HCT116 (cell line): ENCODE measurements at regions not wholly inside any gene's neighbourhood (a gene's known extent, or its start where the extent isn't known, plus 50 kb on each side); places are given as distances from the start of the nearest gene placed in this dataset.

Source experiments
- ATAC-seq: fragments of 200-7000 bp; cut with Tn5 transposase; 2 replicates; pipeline ENCODE4 v1.9.1; 2020; ENCODE audit warnings: mild to moderate bottlenecking, moderate library complexity
- BruUV-seq: library from RNA; stranded (reverse); fragments of 400-500 nt; replicated peaks from 2 replicates; lab custom pipeline; 2021; lab: Mats Ljungman, UMichigan
- CTCF ChIA-PET: fragments of 300-600 bp; sonication (Branson Sonifier 250); formaldehyde crosslinking; loops from one replicate; lab custom pipeline; 2021; ENCODE audit warnings: antibody characterized with exemption; lab: Charles Lee
- POLR2A ChIA-PET: fragments of 300-600, 350-600 bp; sonication (Branson Sonifier 250); formaldehyde crosslinking; loops from one replicate; lab custom pipeline; 2021; ENCODE audit warnings: antibody characterized with exemption; lab: Charles Lee
- RAD21 ChIA-PET, 2 experiments: fragments of 300-600 bp; sonication (Branson Sonifier 250); formaldehyde crosslinking; loops; one replicate each; lab custom pipeline; 2023; ENCODE audit warnings: low total read pairs in 2 of 2; ENCODE audit not compliant: uncharacterized antibody in 2 of 2, unreplicated experiment in 2 of 2, low non-redundant PET in 1 of 2; lab: Charles Lee
- DNase-seq: peaks from one replicate; pipeline ENCODE4 v3.0.0-alpha.2; 2010; ENCODE audit warnings: low read depth, low spot score
- H2AFZ ChIP-seq: fragments of 200-600 bp; shearing (Covaris generic), sonication (generic); 2 replicates; pipeline ENCODE4 v1.6.1; 2017; ENCODE audit warnings: low read depth, mixed run types, mixed read lengths, antibody characterized with exemption, low read length; ENCODE audit not compliant: poor library complexity, severe bottlenecking
- H3K27ac ChIP-seq: 2 replicates; pipeline ENCODE4 v1.5.1; 2012; ENCODE audit warnings: low read depth, low read length
- H3K27me3 ChIP-seq: fragments of 200-600 bp; sonication (generic); 2 replicates; pipeline ENCODE4 v1.6.1; 2016; ENCODE audit warnings: mixed run types, low read length, mixed read lengths; ENCODE audit not compliant: insufficient read depth
- H3K36me3 ChIP-seq, 2 experiments: fragments of 200-500 bp in 1 of 2; fragments of 200-600 bp in 1 of 2; sonication (Bioruptor generic) in 1 of 2; sonication (generic) in 1 of 2; 2 replicates each; pipeline versions ENCODE4 v1.5.1 to v1.6.1; 2014 to 2016; ENCODE audit warnings: low read length in 2 of 2, inconsistent platforms in 1 of 2, mixed read lengths in 1 of 2, mixed run types in 1 of 2; ENCODE audit not compliant: insufficient read depth in 2 of 2, control insufficient read depth in 1 of 2
- H3K4me1 ChIP-seq, 2 experiments: fragments of 200-600 bp in 1 of 2; sonication (generic) in 1 of 2; 2 replicates each; pipeline versions ENCODE4 v1.5.1 to v1.6.1; 2012 to 2017; ENCODE audit warnings: low read length in 2 of 2, inconsistent platforms in 1 of 2, mild to moderate bottlenecking in 1 of 2, mixed read lengths in 1 of 2, mixed run types in 1 of 2, moderate library complexity in 1 of 2; ENCODE audit not compliant: insufficient read depth in 2 of 2, control insufficient read depth in 1 of 2
- H3K4me2 ChIP-seq: fragments of 200-600 bp; sonication (generic); 2 replicates; pipeline ENCODE4 v1.6.1; 2017; ENCODE audit warnings: mixed run types, low read length, mixed read lengths
- H3K4me3 ChIP-seq, 2 experiments: fragments of 200-600 bp in 1 of 2; sonication (generic) in 1 of 2; replicated peaks in 1 of 2; 2 replicates each; pipeline ENCODE4 v1.5.1; 2011 to 2016; ENCODE audit warnings: low read length in 2 of 2, control low read depth in 1 of 2, low read depth in 1 of 2, mild to moderate bottlenecking in 1 of 2, mixed read lengths in 1 of 2, mixed run types in 1 of 2
- H3K79me2 ChIP-seq: fragments of 200-600 bp; sonication (generic); 2 replicates; pipeline ENCODE4 v1.6.1; 2017; ENCODE audit warnings: mild to moderate bottlenecking, mixed run types, low read length, moderate library complexity, mixed read lengths; ENCODE audit not compliant: insufficient read depth
- H3K9ac ChIP-seq: fragments of 200-600 bp; sonication (generic); 2 replicates; pipeline ENCODE4 v1.6.1; 2016; ENCODE audit warnings: low read length, mixed read lengths
- H3K9me2 ChIP-seq: fragments of 200-600 bp; sonication (generic), shearing (Covaris generic); 2 replicates; pipeline ENCODE4 v1.6.1; 2017; ENCODE audit warnings: mixed run types, mild to moderate bottlenecking, moderate library complexity; ENCODE audit not compliant: insufficient read depth
- H3K9me3 ChIP-seq, 2 experiments: fragments of 200-500 bp in 1 of 2; fragments of 200-600 bp in 1 of 2; sonication (Bioruptor generic) in 1 of 2; sonication (generic) in 1 of 2; 2 replicates each; pipeline ENCODE4 v1.6.1; 2014 to 2017; ENCODE audit warnings: low read length in 2 of 2, mixed read lengths in 2 of 2, inconsistent platforms in 1 of 2, low read depth in 1 of 2, mild to moderate bottlenecking in 1 of 2, mixed run types in 1 of 2, moderate library complexity in 1 of 2; ENCODE audit not compliant: control insufficient read depth in 1 of 2, insufficient read depth in 1 of 2
- H4K20me1 ChIP-seq: fragments of 200-600 bp; sonication (generic), shearing (Covaris generic); 2 replicates; pipeline ENCODE4 v1.6.1; 2017; ENCODE audit warnings: mixed run types, mild to moderate bottlenecking, moderate library complexity; ENCODE audit not compliant: insufficient read depth
- ATF3 ChIP-seq: IDR thresholded peaks from 2 replicates; pipeline ENCODE4 v1.6.1; 2012
- CEBPB ChIP-seq: IDR thresholded peaks from 2 replicates; pipeline ENCODE4 v1.6.1; 2012; ENCODE audit warnings: low read depth
- CTCF ChIP-seq, 3 experiments: fragments of 200-600 bp in 1 of 3; sonication (generic) in 1 of 3; IDR thresholded peaks in 2 of 3; conservative IDR thresholded peaks in 1 of 3; 2 replicates each; pipeline ENCODE4 v1.5.1; 2012 to 2017; ENCODE audit warnings: low read depth in 2 of 3, low read length in 2 of 3, antibody characterized with exemption in 1 of 3, borderline replicate concordance in 1 of 3, control low read depth in 1 of 3, mild to moderate bottlenecking in 1 of 3, mixed read lengths in 1 of 3, mixed run types in 1 of 3, moderate library complexity in 1 of 3; ENCODE audit not compliant: insufficient read depth in 1 of 3
- EGR1 ChIP-seq: IDR thresholded peaks from 2 replicates; pipeline ENCODE4 v1.6.1; 2012; ENCODE audit warnings: low read depth
- EZH2 ChIP-seq: fragments of 200-600 bp; sonication (generic); IDR thresholded peaks from 2 replicates; pipeline ENCODE4 v1.6.1; 2017; ENCODE audit warnings: antibody characterized with exemption, mixed run types
- FOSL1 ChIP-seq: IDR thresholded peaks from 2 replicates; pipeline ENCODE4 v1.6.1; 2012; ENCODE audit warnings: low read depth
- JUND ChIP-seq: IDR thresholded peaks from 2 replicates; pipeline ENCODE4 v1.6.1; 2012
- MAX ChIP-seq: IDR thresholded peaks from 2 replicates; pipeline ENCODE4 v1.6.1; 2012
- POLR2A ChIP-seq: IDR thresholded peaks from 2 replicates; pipeline ENCODE4 v1.7.0; 2011; ENCODE audit warnings: borderline replicate concordance; ENCODE audit not compliant: insufficient read depth, insufficient read length; ENCODE audit errors: extremely low read depth
- POLR2AphosphoS5 ChIP-seq: IDR thresholded peaks from 2 replicates; pipeline ENCODE4 v1.6.1; 2011; ENCODE audit warnings: mild to moderate bottlenecking, low read depth, low read length, moderate library complexity
- RAD21 ChIP-seq: IDR thresholded peaks from 2 replicates; pipeline ENCODE4 v1.6.1; 2012; ENCODE audit warnings: low read depth, mild to moderate bottlenecking
- REST ChIP-seq: IDR thresholded peaks from 2 replicates; pipeline ENCODE4 v1.6.1; 2012; ENCODE audit warnings: low read depth
- SIN3A ChIP-seq: IDR thresholded peaks from 2 replicates; pipeline ENCODE4 v1.6.1; 2012; ENCODE audit warnings: low read depth
- SP1 ChIP-seq: IDR thresholded peaks from 2 replicates; pipeline ENCODE4 v1.6.1; 2012; ENCODE audit warnings: low read depth
- SRF ChIP-seq: IDR thresholded peaks from 2 replicates; pipeline ENCODE4 v1.6.1; 2012; ENCODE audit warnings: low read depth
- YY1 ChIP-seq: IDR thresholded peaks from 2 replicates; pipeline ENCODE4 v1.6.1; 2011; ENCODE audit warnings: low read length, low read depth, moderate library complexity, mild to moderate bottlenecking; ENCODE audit not compliant: insufficient replicate concordance; ENCODE audit errors: extremely low read depth
- ZNF274 ChIP-seq: fragments of 200-500 bp; sonication (Bioruptor generic); IDR thresholded peaks from 2 replicates; pipeline ENCODE4 v1.6.1; 2014; ENCODE audit warnings: mild to moderate bottlenecking, low read depth, low read length, inconsistent platforms
- intact Hi-C: fragments of 100-400 bp; cut with micrococcal nuclease; formaldehyde crosslinking; loops from 2 replicates; pipeline ENCODE4 v1.10.0; 2022

GRCh38 chr5:86403190-86403589, 214.6 kb upstream of the COX7C start:
- ChIA-PET RAD21 (no interaction called here), POLR2A (no interaction called here), CTCF (interaction anchor here (1.6 kb wide), 1 partner anchor 10 kb away, joined by 3 read pairs; no protein-coding TSS in a partner anchor)
- Histone ChIP-seq H3K79me2 (no peaks in the 10 kb centered on the region), H3K4me3 (no peak overlapping the region), H3K9me2 (no peaks in the 10 kb centered on the region), H3K9ac (no peak overlapping the region), H3K4me1 (no peaks in the 10 kb centered on the region), H4K20me1 (no peaks in the 10 kb centered on the region), H3K27me3 (no peaks in the 10 kb centered on the region), H2AFZ (no peak overlapping the region), H3K4me2 (no peak overlapping the region), H3K9me3 (no peaks in the 10 kb centered on the region)
- DNase-seq: no peak
- no peak for ATAC-seq
- intact Hi-C loops: no loop called here
- BruUV-seq: no TSS peak
- no peak for TF ChIP-seq POLR2AphosphoS5
- TF ChIP-seq, all 23 proteins: peak for 0
- Histone ChIP-seq H3K27ac (no peak overlapping the region), H3K36me3 (no peaks in the 10 kb centered on the region)

- ChIA-PET CTCF (interaction anchor here (1.6 kb wide), 1 partner anchor 11 kb away, joined by 3 read pairs; no protein-coding TSS in a partner anchor), RAD21 (no interaction called here), POLR2A (no interaction called here)
- intact Hi-C loops: no loop called here
- Histone ChIP-seq H3K9me2 (no peaks in the 10 kb centered on the region), H3K27ac (no peak overlapping the region), H3K4me3 (no peak overlapping the region), H3K9ac (no peak overlapping the region), H3K9me3 (no peaks in the 10 kb centered on the region), H3K27me3 (no peaks in the 10 kb centered on the region), H3K4me2 (no peak overlapping the region), H3K79me2 (no peaks in the 10 kb centered on the region), H3K4me1 (no peaks in the 10 kb centered on the region), H2AFZ (no peak overlapping the region), H3K36me3 (no peaks in the 10 kb centered on the region), H4K20me1 (no peaks in the 10 kb centered on the region)
- no peak for ATAC-seq
- BruUV-seq: no TSS peak
- no peak for DNase-seq
- TF ChIP-seq CTCF (IDR thresholded peaks at IDR 0.05 in 2 of 3, conservative IDR thresholded peaks at IDR 0.05 in 1 of 3; ENCODE audit: borderline replicate concordance in 1 of 3, insufficient read depth in 1 of 3, low read depth in 2 of 3, low read length in 2 of 3) (no peak), SIN3A (no peak), YY1 (no peak), RAD21 (no peak), FOSL1 (no peak), MAX (no peak), ZNF274 (no peak), EGR1 (no peak), ATF3 (no peak), CEBPB (no peak), EZH2 (no peak), JUND (no peak), POLR2A (no peak), SRF (no peak), REST (no peak), SP1 (no peak)
Observed at GRCh38 chr5:86404256-86404655, 213.5 kb upstream of the COX7C start.
